ENCODE measurements at regions not wholly inside any gene's neighbourhood (a gene's known extent, or its start where the extent isn't known, plus 50 kb on each side); places are given as distances from the start of the nearest gene placed in this dataset.

- TF ChIP-seq CTCF (IDR thresholded peaks at IDR 0.05) (no peak), EZH2phosphoT487 (IDR thresholded peaks at IDR 0.05) (no peak), EZH2 (IDR thresholded peaks at IDR 0.05) (no peak)
Observed at GRCh38 chr2:12490641-12491040, 226.1 kb upstream of the TRIB2 start.
